ENCODE measurements at regions not wholly inside any gene's neighbourhood (a gene's known extent, or its start where the extent isn't known, plus 50 kb on each side); places are given as distances from the start of the nearest gene placed in this dataset.
"Not testable (repeated sequence)": the region's sequence is repeated elsewhere in the genome, so short reads cannot be mapped to it uniquely, and the experiment has no call there.

GRCh38 chr5:84783003-84783402, 398.3 kb upstream of the EDIL3 start:
- no peak for DNase-seq

DNA sequence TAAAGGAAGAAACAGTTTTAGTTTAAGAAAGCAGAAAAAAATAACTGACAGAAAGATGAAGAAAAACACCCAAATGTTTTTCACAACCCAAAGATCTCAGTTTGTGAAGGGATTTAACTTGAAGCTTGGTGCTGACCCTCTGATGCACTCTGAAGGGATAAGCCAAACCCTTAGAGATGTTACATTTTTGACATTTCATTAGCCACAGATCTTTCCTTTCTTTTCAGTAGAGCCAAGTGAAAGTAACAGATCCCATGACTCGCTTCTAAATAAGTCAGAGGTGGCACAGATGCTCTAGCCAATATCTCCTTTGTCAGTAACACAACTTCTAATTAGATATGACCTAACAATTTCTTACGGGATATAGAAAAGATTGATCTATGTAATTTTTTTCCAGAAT, 394.5 kb upstream of the EDIL3 start:
- DNase-seq: no peak

DNA sequence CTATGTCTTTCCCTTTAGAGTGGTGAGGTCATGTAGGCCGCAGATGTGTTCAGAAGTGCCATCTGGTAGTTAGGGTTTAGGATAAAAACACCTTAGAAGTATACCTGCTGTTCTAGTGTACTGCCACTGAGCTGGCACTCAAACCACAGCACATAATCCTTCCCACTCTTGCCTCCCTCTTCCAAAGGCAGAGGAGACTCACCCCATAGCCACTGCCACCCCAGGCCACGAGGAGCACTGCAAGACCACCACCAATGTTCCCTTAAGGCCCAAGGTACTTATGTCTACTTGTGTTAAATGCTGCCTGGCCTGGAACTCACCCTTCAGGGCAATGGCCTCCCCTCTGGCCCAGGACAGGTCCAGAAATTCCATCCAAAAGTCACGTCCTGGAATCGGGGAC, 379.5 kb upstream of the EDIL3 start:
- DNase-seq: no peak

DNA sequence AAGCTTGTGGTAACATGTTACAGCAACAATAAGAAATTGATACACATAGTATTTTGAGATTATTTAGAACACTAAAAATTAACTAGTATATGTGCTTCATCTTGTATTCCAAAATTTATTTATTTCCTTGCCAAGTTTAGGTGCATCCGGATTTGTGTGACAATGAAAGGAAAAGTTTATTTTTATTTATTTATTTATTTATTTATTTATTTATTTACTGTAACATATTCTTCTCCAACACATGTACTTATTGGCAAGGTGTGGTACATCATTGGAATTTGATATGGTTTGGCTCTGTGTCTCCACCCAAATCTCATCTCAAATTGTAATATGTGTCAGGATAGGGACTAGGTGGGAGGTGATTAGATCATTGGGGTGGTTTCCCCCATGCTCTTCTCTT, 373.3 kb upstream of the EDIL3 start:
- no peak for DNase-seq

DNA sequence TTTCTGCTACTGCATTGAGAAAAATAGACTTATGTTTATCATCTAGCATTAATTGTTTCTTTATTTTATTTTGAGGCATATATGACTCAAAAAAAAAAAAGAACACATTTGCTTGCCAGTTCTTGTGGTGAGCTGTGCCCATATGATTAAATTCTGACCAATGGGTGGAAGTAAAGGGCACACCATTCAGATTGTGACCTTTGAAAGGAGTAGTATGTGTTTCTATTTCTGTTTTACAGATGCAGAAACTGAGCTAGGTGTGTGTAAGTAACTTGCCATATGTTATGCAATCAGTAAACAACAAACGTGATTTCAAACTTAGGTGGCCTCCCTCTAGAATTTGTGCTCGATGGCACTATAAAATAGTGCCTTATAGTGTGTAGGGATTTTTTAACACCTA, 368.1 kb upstream of the EDIL3 start:
- DNase-seq: no peak

DNA sequence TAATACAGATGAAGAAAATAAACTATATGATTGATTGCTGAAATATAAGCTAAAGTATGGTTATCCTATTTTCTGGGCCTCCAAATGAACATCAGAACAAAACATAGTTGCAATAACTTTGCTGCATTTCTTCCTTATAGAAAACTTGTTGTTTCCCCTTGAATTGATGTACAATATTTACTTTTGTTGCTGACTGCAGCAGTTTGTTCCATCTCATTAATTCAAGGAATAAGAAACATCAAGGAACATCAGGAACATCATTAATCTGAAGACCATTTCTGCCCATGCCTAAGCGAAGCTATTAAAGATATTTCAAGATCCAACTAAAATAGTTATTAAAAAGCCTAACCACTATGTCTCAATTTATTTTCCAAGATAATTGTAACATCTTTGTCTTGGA, 363.6 kb upstream of the EDIL3 start:
- DNase-seq: no peak

DNA sequence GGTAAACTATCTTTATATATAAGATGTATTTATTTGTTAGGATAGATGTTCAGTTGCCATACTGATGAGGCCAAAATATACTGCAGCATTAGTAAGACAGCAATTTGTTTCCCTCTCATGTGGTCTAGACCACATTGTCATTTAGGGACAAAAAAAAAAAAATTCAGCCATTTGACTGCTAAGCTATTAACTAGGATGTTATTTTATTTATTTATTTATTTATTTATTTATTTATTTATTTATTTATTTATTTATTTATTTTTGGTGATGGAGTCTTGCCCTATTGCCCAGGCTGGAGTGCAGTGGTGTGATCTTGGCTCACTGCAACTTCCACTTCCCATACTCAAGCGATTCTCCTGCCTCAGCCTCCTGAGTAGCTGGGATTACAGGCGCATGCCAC, 361.6 kb upstream of the EDIL3 start:
- DNase-seq: not testable (repeated sequence)

DNA sequence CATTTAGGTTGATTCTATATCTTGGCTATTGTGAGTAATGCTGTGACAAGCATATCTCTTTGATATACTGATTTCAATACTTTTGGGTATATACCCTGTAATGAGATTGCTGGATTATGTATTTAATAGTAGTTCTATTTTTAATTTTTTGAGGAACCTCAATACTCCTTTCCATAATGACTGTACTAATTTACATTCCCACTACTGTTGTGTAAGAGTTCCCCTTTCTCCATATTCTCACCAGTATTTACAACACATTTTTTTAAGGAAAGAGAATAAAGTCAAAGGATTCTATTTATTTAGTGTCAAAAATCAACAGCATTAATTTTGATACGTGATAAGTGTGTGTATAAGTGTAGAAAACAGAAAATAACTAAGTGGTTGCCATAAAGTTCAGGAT, 356.4 kb upstream of the EDIL3 start:
- DNase-seq: no peak

- no peak for DNase-seq
Observed at GRCh38 chr5:84729326-84729725, 344.6 kb upstream of the EDIL3 start.

DNA sequence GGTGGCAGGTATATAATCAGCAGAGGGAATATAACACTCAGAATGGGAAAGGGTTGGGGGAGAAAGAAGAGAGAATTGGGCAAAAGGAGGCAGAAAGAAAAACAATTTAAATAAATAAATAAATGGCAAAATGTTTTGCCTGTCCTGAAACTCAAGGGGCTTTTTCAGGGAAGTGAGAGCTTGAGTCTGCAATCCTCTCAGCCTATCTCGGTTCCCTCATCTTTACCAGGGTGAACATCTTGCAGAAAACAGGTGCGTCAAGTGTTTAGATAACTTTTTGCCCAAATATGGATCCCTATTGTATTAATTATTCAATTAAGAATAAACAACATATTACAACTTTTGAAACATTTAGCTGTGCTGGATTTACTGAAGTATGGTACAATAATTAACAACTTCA, 343.0 kb upstream of the EDIL3 start:
- DNase-seq: no peak

- no peak for DNase-seq
Observed at GRCh38 chr5:84725946-84726570, 341.4 kb upstream of the EDIL3 start.

DNA sequence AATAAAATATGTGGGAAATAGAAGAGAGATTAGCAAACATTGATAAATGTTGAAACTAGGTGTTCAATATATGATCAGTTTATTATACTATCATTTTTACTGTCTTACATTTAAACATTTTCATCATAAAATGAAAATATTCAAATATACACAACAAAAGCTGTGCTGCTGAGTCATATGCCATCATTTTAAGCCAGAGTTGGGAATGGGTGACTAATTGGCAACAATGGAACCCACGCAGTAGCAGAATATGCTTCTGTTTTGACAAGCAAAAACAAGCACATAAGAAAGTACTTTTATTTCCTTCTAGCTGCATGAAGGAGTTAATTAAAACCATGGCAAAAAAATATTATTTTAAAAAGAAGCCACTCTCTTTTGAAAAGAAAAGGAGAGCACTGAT, 340.0 kb upstream of the EDIL3 start:
- no peak for DNase-seq

GRCh38 chr5:84724181-84724580, 339.5 kb upstream of the EDIL3 start:
- no peak for DNase-seq

DNA sequence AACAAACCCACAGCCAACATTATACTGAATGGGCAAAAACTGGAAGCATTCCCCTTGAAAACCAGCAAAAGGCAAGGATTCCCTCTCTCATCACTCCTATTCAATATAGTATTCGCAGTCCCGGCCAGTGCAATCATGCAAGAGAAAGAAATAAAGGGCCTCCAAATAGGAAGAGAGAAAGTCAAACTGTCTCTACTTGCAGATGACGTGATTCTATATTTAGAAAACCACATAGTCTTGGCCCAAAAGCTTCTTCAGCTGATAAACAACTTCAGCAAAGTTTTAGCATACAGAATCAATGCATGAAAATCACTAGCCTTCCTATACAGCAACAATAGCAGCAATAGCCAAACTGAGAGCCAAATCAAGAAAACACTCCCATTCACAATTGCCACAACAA, 333.7 kb upstream of the EDIL3 start:
- no peak for DNase-seq

- no peak for DNase-seq
Observed at GRCh38 chr5:84715686-84716085, 331.0 kb upstream of the EDIL3 start.

DNA sequence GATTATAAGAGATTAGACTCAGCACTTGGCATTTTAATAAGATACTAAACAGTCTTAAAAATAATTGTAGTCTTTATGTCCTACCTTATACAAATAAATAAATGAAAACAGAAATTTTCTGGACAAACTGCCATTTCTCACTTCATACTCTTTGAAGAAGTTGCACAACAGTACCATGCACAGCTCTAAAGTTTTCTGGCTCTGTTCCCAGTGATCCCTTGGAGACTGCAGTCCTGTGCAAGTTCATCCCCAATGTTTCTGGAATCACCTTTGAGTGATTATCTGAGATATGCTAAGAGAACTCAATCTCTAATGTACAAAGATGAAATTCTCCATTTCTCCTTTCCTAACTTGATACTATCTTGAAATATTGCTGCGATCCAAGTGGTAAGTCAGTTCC, 330.4 kb upstream of the EDIL3 start:
- no peak for DNase-seq

GRCh38 chr5:84709075-84709474, 324.4 kb upstream of the EDIL3 start:
- no peak for DNase-seq

DNA sequence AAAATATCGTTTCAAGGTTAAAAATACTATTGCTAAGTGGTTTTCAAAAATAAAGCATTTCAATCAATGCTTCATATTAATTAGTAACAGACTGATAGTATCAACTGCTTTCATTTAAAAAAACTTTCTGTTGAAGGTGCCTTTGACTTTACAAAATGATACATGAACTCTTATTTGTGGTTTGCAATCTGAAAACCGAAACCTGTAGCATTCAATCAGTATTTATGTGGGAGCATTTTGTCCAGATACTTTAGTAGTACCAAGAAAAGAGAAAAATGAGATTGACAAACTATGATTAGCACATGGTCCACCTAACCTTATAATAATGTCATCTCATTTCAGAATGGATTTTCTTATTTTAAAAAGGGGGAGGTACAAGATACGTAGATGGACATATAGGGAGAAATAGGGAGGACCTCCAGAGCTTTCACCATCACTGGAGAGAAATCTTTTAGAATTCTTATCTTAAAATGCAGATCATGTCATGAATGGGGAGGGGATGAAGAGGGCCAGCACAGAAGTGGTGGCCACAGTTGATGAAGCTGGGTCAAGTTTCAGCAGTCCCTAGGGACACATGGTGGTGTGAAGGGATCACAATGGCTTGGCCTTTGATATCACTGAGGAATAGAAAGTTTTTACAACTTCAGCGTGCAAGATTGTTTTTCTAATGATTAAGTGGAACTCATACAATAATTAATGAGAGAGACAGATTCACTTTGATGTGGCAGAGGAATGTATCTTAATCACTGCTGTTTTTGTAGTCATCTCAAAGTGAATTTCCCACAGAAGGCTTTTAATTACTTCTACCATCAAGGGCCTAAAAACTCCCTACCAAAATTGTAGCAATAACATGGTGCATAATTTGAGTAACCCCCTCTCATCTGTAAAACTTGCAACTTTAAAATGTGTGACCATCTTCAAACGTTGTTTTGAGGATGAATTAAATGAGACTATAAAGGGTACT, 322.3 kb upstream of the EDIL3 start:
- no peak for DNase-seq

GRCh38 chr5:84700545-84700944, 315.9 kb upstream of the EDIL3 start:
- not testable (repeated sequence) for DNase-seq

DNA sequence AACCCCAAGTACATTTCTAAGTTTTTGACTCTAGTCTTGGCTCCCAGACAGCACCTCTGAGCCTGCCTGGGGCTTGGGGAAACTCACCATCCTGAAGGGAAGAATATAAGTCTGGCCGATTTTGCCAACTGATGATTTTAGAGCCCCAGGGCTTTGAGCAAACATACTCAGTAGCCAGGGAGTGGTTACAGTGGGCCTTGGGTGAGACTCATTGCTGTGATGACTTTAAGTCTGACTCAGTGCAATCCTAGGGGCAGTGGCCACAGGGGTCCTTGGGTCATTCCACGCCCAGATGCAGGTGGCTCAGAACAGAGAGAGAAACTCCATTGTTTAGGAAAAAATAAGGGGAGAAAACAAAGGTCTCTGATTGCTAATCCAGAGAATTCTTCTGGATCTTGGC, 312.0 kb upstream of the EDIL3 start:
- DNase-seq: no peak

GRCh38 chr5:84695330-84695729, 310.6 kb upstream of the EDIL3 start:
- DNase-seq: no peak

DNA sequence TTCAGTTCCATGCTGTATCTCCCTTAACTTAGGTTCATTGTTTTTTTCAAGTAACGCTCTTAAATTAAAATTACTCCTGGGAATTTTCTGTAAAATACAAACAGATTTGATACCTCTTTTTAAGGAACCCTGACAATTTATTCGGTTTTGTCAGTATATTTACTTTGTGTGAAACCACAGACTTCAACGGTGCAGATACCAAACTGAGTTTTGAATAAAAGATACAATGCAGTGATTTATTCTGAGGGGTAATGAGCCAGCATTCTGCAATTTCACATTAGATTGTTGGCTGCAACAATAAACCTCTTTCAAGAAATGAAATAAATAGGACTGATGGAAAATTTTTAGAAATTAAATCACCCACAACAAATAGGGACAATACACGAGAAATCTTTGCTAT, 308.6 kb upstream of the EDIL3 start:
- DNase-seq: no peak

- no peak for DNase-seq
Observed at GRCh38 chr5:84688566-84688965, 303.9 kb upstream of the EDIL3 start.

DNA sequence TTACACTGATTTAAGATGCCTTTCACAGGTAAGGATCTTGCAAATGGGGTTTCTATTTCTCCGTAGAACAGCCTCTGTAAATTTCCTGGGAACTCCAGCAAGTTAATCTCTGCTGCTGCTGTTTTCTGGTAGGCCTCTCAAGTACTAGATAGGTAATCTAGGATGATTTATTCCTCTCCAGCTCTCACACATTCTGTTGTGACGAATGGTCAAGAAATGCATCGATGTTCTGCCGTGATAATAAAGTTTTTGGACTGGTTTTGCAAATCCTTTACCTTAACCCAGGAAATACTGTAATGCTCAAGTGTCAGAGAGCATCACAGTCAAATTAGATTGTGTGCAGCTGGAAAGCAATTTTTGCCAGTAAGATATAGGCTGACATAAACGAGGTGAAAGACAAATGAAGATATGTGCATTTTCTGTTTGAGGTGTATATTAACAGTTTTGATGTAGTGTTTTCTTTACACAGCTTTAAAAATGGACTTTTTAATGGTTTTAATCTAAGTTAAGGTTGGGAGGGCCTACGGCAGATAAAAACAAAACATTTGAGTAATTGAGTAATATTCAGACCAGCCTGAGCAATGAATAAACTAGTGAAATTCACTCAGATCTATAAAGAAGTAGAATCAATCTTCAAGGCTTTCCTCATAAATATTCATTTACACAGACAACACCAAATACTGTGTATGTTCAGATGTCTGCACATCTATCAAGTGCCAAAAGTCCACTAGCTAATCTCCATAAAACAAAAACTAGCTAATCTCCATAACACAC, 300.6 kb upstream of the EDIL3 start:
- DNase-seq: no peak
